Testis (tissue), 2 donors: ENCODE measurements at regions not wholly inside any gene's neighbourhood (a gene's known extent, or its start where the extent isn't known, plus 50 kb on each side); places are given as distances from the start of the nearest gene placed in this dataset.

Experiments
- DNase-seq: peaks from one replicate; pipeline ENCODE4 v3.0.0-alpha.2; 2019
- H3K27ac ChIP-seq, 2 donors: fragments of 200-600 bp; sonication (generic); one replicate each; pipeline ENCODE4 v1.5.1; 2019
- H3K27me3 ChIP-seq: fragments of 200-600 bp; sonication (generic); one replicate; pipeline ENCODE4 v1.5.1; 2019
- H3K36me3 ChIP-seq: fragments of 200-600 bp; sonication (generic); one replicate; pipeline ENCODE4 v1.5.1; 2017; ENCODE audit warnings: low read depth; ENCODE audit errors: missing control alignments
- H3K4me1 ChIP-seq: fragments of 200-600 bp; sonication (generic); one replicate; pipeline ENCODE4 v1.5.1; 2019
- H3K4me3 ChIP-seq, 2 donors: fragments of 200-600 bp; sonication (generic); one replicate each; pipeline ENCODE4 v1.5.1; 2017 to 2019
- H3K9me3 ChIP-seq: fragments of 200-600 bp; sonication (generic); one replicate; pipeline ENCODE4 v1.5.1; 2017
- POLR2A ChIP-seq: fragments of 450-650 bp; IDR thresholded peaks from one replicate; pipeline ENCODE4 v1.6.1; 2017; ENCODE audit warnings: antibody characterized with exemption, mild to moderate bottlenecking, moderate library complexity
- WGBS, 2 donors: methylation state at CpG; one replicate each; pipeline ENCODE4 v1.1.5; 2018; 5-methylcytosine and 5-hydroxymethylcytosine counted together
- intact Hi-C: fragments of 100-400 bp; cut with DNase I; formaldehyde crosslinking; loops from one replicate; pipeline ENCODE4 v1.15.1; 2023; ENCODE audit warnings: low total_unique reads
- TF ChIP-seq, protein P1 (sequence below), 3 experiments: fragments of 450-650 bp in 2 of 3; fragments of 200-600 bp in 1 of 3; sonication (generic) in 1 of 3; IDR thresholded peaks; one replicate each; pipeline ENCODE4 v1.5.1; 2016 to 2019; ENCODE audit warnings: antibody characterized with exemption in 3 of 3, mild to moderate bottlenecking in 2 of 3, moderate library complexity in 1 of 3

DNA sequence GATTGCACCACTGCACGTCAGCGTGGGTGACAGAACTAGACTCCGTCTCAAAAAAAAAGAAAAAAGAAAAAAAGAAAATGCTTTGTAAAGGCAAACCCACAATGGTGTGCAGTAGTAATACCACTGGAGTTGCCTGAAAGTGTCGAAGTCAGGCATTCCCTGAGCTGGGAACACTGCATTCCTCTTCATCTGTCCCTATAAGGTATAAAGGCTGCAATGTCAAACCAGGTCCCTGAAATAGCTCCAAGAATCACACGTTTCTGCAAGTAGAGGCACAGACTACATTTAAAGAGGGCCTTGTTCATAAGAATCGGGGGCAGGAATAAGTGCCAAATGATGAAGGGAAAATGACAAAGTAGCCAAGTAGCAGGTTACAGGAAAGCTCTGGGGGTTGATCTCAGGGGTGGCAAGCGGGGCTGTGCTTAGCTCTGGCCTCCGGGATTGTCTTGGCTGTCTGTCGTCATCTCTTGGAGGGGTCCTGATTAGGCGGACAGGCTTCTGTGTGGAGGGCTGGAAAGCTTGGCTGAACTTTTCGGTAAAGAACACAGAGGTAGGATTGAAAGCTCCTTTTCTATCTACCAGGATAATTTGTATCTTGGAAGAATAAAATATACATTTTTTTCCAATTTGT is 109.1 kb downstream of the PFKFB3 start:
- TF ChIP-seq, protein P1, sequence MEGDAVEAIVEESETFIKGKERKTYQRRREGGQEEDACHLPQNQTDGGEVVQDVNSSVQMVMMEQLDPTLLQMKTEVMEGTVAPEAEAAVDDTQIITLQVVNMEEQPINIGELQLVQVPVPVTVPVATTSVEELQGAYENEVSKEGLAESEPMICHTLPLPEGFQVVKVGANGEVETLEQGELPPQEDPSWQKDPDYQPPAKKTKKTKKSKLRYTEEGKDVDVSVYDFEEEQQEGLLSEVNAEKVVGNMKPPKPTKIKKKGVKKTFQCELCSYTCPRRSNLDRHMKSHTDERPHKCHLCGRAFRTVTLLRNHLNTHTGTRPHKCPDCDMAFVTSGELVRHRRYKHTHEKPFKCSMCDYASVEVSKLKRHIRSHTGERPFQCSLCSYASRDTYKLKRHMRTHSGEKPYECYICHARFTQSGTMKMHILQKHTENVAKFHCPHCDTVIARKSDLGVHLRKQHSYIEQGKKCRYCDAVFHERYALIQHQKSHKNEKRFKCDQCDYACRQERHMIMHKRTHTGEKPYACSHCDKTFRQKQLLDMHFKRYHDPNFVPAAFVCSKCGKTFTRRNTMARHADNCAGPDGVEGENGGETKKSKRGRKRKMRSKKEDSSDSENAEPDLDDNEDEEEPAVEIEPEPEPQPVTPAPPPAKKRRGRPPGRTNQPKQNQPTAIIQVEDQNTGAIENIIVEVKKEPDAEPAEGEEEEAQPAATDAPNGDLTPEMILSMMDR (IDR thresholded peaks at IDR 0.05) = no peak
- TF ChIP-seq POLR2A = no peak
- DNase-seq = no peak
- WGBS, 2 donors = 65 to 82% methylated on average over 11 of the region's 11 CpGs
- Histone ChIP-seq H3K27ac (no peak overlapping the region), H3K4me3 (no peak overlapping the region), H3K4me1 (no peaks in the 10 kb centered on the region), H3K9me3 (no peaks in the 10 kb centered on the region), H3K36me3 (no peaks in the 10 kb centered on the region), H3K27me3 (no peaks in the 10 kb centered on the region)
- intact Hi-C loops = no loop called here

DNA sequence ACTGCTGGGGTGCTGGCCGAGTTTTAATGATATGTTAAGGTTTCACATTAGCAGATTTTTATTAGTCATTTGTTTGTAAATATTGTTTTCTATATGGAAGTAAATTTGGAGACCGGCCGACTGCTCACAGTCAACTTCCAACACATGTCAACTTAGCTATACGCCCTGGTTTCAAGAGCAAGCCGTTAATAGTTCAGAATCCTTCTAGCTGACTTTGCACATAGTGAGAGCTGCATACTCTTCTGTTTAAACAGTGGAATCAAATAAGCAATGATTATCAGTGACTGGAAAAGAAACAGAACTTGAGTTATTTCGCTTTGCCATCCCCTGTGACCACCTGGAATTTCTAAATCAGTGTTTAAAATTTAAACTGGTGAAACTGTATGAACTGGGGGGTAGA is 109.9 kb downstream of the PFKFB3 start:
- Histone ChIP-seq H3K4me1 (no peaks in the 10 kb centered on the region), H3K36me3 (no peaks in the 10 kb centered on the region), H3K9me3 (no peaks in the 10 kb centered on the region), H3K27me3 (no peaks in the 10 kb centered on the region), H3K4me3 (no peak overlapping the region), H3K27ac (no peak overlapping the region)
- WGBS, 2 donors = 92 to 93% methylated on average over 6 of the region's 6 CpGs
- TF ChIP-seq, protein P1 (IDR thresholded peaks at IDR 0.05) = no peak
- no peak for TF ChIP-seq POLR2A
- intact Hi-C loops = no loop called here
- DNase-seq = no peak

DNA sequence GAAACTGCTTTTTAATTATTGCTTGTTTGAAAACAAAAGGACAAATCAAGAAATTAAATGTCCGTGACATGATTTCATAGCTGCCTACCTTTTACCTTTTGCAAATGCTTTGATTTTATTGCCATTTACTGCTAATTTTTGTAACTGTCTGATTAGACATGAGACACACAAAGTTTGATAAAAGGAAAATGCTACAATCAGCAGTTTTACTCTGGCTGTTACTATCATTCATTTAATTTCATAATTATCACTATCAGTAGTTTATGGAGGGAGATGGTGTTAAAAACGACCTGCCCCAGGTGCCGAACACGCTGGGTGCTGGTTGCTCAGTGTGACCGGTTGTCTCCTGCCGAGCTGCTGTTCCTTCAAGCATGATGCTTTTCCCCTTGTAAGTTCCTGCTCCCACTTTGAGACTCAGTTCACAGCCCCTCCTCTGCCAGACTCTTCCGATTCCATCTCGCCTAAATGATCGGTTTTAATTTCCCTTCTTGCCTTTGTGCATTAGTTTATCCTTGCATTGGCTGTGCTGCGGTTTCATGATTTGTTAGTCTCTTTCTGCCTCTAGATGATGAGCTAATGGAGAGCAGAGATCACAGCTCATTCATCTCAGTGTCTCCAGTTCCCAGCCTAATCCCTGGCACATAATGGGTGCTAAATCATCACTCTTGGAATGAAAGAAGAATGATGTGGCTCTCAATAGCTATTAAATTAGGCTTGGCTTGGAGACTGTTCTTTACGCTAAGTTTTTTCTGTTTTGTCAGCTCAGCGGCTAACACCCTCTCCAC is 110.6 kb downstream of the PFKFB3 start:
- intact Hi-C loops = no loop called here
- Histone ChIP-seq H3K4me1 (no peaks in the 10 kb centered on the region), H3K9me3 (no peaks in the 10 kb centered on the region), H3K27ac (no peak overlapping the region), H3K27me3 (no peaks in the 10 kb centered on the region), H3K36me3 (no peaks in the 10 kb centered on the region), H3K4me3 (no peak overlapping the region)
- TF ChIP-seq, protein P1 (IDR thresholded peaks at IDR 0.05) = no peak
- no peak for TF ChIP-seq POLR2A
- DNase-seq = no peak
- WGBS, 2 donors = 91% methylated on average over 12 of the region's 12 CpGs

DNA sequence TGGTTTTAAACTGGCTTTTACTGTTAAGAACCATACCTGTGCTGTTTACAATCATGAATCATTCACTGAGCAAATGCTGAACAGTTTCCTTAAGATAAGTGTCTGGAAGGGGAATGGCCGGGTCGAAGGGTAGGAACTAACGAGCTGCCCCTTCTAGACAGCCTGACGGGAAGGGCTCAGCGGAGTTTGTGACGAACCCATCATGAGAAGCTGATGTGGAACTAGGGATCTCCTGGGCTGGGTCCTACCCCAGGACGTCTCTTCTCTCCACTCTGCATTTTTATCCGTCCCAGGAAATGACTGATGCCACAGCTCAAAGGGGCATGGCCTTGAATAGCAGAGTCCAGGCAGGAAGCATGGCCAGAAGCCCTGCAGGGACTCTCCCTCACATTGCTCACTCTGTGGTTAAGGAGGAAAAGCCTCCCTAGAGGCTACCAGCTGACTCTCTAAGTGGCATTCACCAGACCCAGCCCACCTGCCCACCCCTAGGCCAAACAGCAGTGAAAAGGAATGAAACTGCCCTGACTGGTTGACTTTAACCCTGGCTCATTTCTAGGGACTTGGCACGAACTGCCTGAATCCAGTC is 112.0 kb downstream of the PFKFB3 start:
- Histone ChIP-seq H3K4me3 (no peak overlapping the region), H3K27ac (no peak overlapping the region), H3K27me3 (no peaks in the 10 kb centered on the region), H3K9me3 (no peaks in the 10 kb centered on the region), H3K36me3 (no peaks in the 10 kb centered on the region), H3K4me1 (no peaks in the 10 kb centered on the region)
- no peak for TF ChIP-seq POLR2A
- TF ChIP-seq, protein P1 (IDR thresholded peaks at IDR 0.05) = no peak
- no peak for DNase-seq
- intact Hi-C loops = no loop called here
- 83 to 88% methylated on average over 9 of the region's 9 CpGs for WGBS, 2 donors
